Medulla oblongata (tissue), 1 donor: ENCODE measurements at regions not wholly inside any gene's neighbourhood (a gene's known extent, or its start where the extent isn't known, plus 50 kb on each side); places are given as distances from the start of the nearest gene placed in this dataset.
"Not testable (repeated sequence)": the region's sequence is repeated elsewhere in the genome, so short reads cannot be mapped to it uniquely, and the experiment has no call there.

Experiments used
- DNase-seq: peaks from one replicate; pipeline ENCODE4 v3.0.0-alpha.2; 2015; ENCODE audit errors: extremely low spot score

- DNase-seq: no peak
These were observed 57.7 kb upstream of the AADACL2 start for GRCh38 chr3:151675858-151676615.

- no peak for DNase-seq
These were observed 59.8 kb upstream of the AADACL2 start for GRCh38 chr3:151673974-151674373.

GRCh38 chr3:151667762-151668161 is 66.0 kb upstream of the AADACL2 start:
- not testable (repeated sequence) for DNase-seq

GRCh38 chr3:151660885-151661284 is 72.8 kb upstream of the AADACL2 start:
- no peak for DNase-seq

GRCh38 chr3:151644986-151645385 is 88.7 kb upstream of the AADACL2 start:
- DNase-seq: no peak

- no peak for DNase-seq
These were observed 89.6 kb upstream of the AADACL2 start for GRCh38 chr3:151644020-151644620.

- no peak for DNase-seq
These were observed 94.3 kb upstream of the AADACL2 start for GRCh38 chr3:151639418-151639740.

GRCh38 chr3:151638555-151639417 is 94.9 kb upstream of the AADACL2 start:
- DNase-seq: no peak

- DNase-seq: no peak
These were observed 97.8 kb upstream of the AADACL2 start for GRCh38 chr3:151635905-151636304.

- DNase-seq: no peak
These were observed 101.8 kb upstream of the AADACL2 start for GRCh38 chr3:151631946-151632345.

GRCh38 chr3:151630938-151631441 is 102.7 kb upstream of the AADACL2 start:
- no peak for DNase-seq

- DNase-seq: no peak
These were observed 103.7 kb upstream of the AADACL2 start for GRCh38 chr3:151630035-151630434.

- no peak for DNase-seq
These were observed 108.1 kb upstream of the AADACL2 start for GRCh38 chr3:151625586-151625985.

GRCh38 chr3:151625086-151625485 is 108.6 kb upstream of the AADACL2 start:
- no peak for DNase-seq

- no peak for DNase-seq
These were observed 113.7 kb upstream of the AADACL2 start for GRCh38 chr3:151620071-151620470.

- DNase-seq: no peak
These were observed 118.3 kb upstream of the AADACL2 start for GRCh38 chr3:151615464-151615863.

GRCh38 chr3:151612115-151612514 is 121.6 kb upstream of the AADACL2 start:
- DNase-seq: no peak

- no peak for DNase-seq
These were observed 122.3 kb upstream of the AADACL2 start for GRCh38 chr3:151611419-151611818.

GRCh38 chr3:151609491-151609890 is 124.2 kb upstream of the AADACL2 start:
- DNase-seq: no peak

- no peak for DNase-seq
These were observed 128.8 kb upstream of the AADACL2 start for GRCh38 chr3:151604891-151605290.

GRCh38 chr3:151600783-151601182 is 132.9 kb upstream of the AADACL2 start:
- no peak for DNase-seq

GRCh38 chr3:151599103-151599672 is 134.5 kb upstream of the AADACL2 start:
- DNase-seq: no peak
